K562 (cell line): ENCODE measurements at regions not wholly inside any gene's neighbourhood (a gene's known extent, or its start where the extent isn't known, plus 50 kb on each side); places are given as distances from the start of the nearest gene placed in this dataset.

ENCODE experiments used
- ARID3A ChIP-seq: IDR thresholded peaks from 2 replicates; pipeline ENCODE4 v1.6.1; 2012; ENCODE audit warnings: low read depth, low read length, improper control_type of control experiment, borderline replicate concordance
- BRCA1 ChIP-seq, 2 experiments: fragments of 450-650 bp in 1 of 2; sonication (generic) in 1 of 2; formaldehyde crosslinking in 1 of 2; IDR thresholded peaks; 2 replicates each; pipeline versions ENCODE4 v1.5.0 to v1.6.1; 2017 to 2020; ENCODE audit warnings: mild to moderate bottlenecking in 1 of 2, missing genetic modification reagents in 1 of 2
- CBX5 ChIP-seq: IDR thresholded peaks from 2 replicates; pipeline ENCODE4 v1.6.1; 2014; ENCODE audit warnings: low read depth, borderline replicate concordance
- CTCF ChIP-seq, 3 experiments: IDR thresholded peaks in 2 of 3; conservative IDR thresholded peaks in 1 of 3; 2 replicates each; pipeline ENCODE4 v1.5.1; 2011 to 2012; ENCODE audit warnings: low read length in 3 of 3, mild to moderate bottlenecking in 3 of 3, control low read depth in 2 of 3, improper control_type of control experiment in 1 of 3, inconsistent platforms in 1 of 3, low read depth in 1 of 3, mixed read lengths in 1 of 3, moderate library complexity in 1 of 3; ENCODE audit not compliant: insufficient read depth in 2 of 3
- GATAD2A ChIP-seq: fragments of 450-650 bp; IDR thresholded peaks from 2 replicates; pipeline ENCODE4 v1.6.1; 2017
- MCM2 ChIP-seq: fragments of 450-650 bp; IDR thresholded peaks from 2 replicates; pipeline ENCODE4 v1.6.1; 2017; ENCODE audit warnings: low read depth, mild to moderate bottlenecking
- NBN ChIP-seq: fragments of 450-650 bp; IDR thresholded peaks from 2 replicates; pipeline ENCODE4 v1.6.1; 2016; ENCODE audit warnings: low read depth, mild to moderate bottlenecking
- NCOA6 ChIP-seq: fragments of 450-650 bp; IDR thresholded peaks from 2 replicates; pipeline ENCODE4 v1.6.1; 2017; ENCODE audit warnings: mild to moderate bottlenecking
- NFE2L1 ChIP-seq: fragments of 450-650 bp; IDR thresholded peaks from 2 replicates; pipeline ENCODE4 v1.6.1; 2016; ENCODE audit warnings: missing genetic modification characterization, low read depth, mild to moderate bottlenecking, missing compliant biosample characterization, moderate library complexity, borderline replicate concordance
- PHB2 ChIP-seq: fragments of 450-650 bp; IDR thresholded peaks from 2 replicates; pipeline ENCODE4 v1.6.1; 2017; ENCODE audit warnings: low read depth
- RB1 ChIP-seq: fragments of 450-650 bp; IDR thresholded peaks from 2 replicates; pipeline ENCODE4 v1.6.1; 2017; ENCODE audit warnings: low read depth, mild to moderate bottlenecking
- ZNF143 ChIP-seq: sonication (generic); formaldehyde crosslinking; IDR thresholded peaks from 2 replicates; pipeline ENCODE4 v1.9.0; 2022; ENCODE audit warnings: mild to moderate bottlenecking, missing genetic modification reagents
- TF ChIP-seq, protein P1 (sequence below): sonication (generic); formaldehyde crosslinking; IDR thresholded peaks from 2 replicates; pipeline ENCODE4 v1.8.1; 2022; ENCODE audit warnings: missing genetic modification reagents

- TF ChIP-seq NFE2L1 (tag) (no peak), NBN (no peak), GATAD2A (no peak), RB1 (no peak), ZNF143 (CRISPR knock-in tag) (no peak), BRCA1 (IDR thresholded peaks at IDR 0.05) (no peak), BRCA1 (CRISPR knock-in tag; IDR thresholded peaks at IDR 0.05) (no peak), ARID3A (no peak), CBX5 (no peak), NCOA6 (no peak), MCM2 (no peak), PHB2 (no peak), CTCF (IDR thresholded peaks at IDR 0.05 in 2 of 3, conservative IDR thresholded peaks at IDR 0.05 in 1 of 3; ENCODE audit: insufficient read depth in 2 of 3, low read depth in 1 of 3, low read length in 3 of 3) (no peak)
- TF ChIP-seq, protein P1, sequence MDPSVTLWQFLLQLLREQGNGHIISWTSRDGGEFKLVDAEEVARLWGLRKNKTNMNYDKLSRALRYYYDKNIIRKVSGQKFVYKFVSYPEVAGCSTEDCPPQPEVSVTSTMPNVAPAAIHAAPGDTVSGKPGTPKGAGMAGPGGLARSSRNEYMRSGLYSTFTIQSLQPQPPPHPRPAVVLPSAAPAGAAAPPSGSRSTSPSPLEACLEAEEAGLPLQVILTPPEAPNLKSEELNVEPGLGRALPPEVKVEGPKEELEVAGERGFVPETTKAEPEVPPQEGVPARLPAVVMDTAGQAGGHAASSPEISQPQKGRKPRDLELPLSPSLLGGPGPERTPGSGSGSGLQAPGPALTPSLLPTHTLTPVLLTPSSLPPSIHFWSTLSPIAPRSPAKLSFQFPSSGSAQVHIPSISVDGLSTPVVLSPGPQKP (CRISPR knock-in tag) = no peak
Observed at GRCh38 chr13:86397635-86398034, 598.4 kb upstream of the SLITRK6 start.
